ENCODE measurements at regions not wholly inside any gene's neighbourhood (a gene's known extent, or its start where the extent isn't known, plus 50 kb on each side); places are given as distances from the start of the nearest gene placed in this dataset.
"Not testable (repeated sequence)": the region's sequence is repeated elsewhere in the genome, so short reads cannot be mapped to it uniquely, and the experiment has no call there.

- no peak overlapping the region for H3K4me3 ChIP-seq (ENCODE audit: insufficient read depth, low read depth, low read length)
- Mint-ChIP-seq H3K27me3 (ENCODE audit: low read depth, unreplicated experiment) (no peaks in the 10 kb centered on the region), H3K9me3 (ENCODE audit: unreplicated experiment) (peaks cover 2% of the 10 kb centered on the region), H3K4me1 (ENCODE audit: low read depth, unreplicated experiment) (peaks cover 14% of the 10 kb centered on the region), H3K27ac (ENCODE audit: unreplicated experiment) (peak overlapping the region; percentile 73), H3K36me3 (ENCODE audit: low read depth, unreplicated experiment) (no peaks in the 10 kb centered on the region), H3K4me3 (ENCODE audit: unreplicated experiment) (no peak overlapping the region)
- TF ChIP-seq EZH2 (IDR thresholded peaks at IDR 0.05; ENCODE audit: insufficient read depth, low read length) = no peak
- no peak for TF ChIP-seq CTCF (IDR thresholded peaks at IDR 0.05; ENCODE audit: insufficient read depth, low read depth, low read length)
- H3K36me3 ChIP-seq (ENCODE audit: insufficient read depth, low read length) = no peaks in the 10 kb centered on the region
- H3K4me2 ChIP-seq (ENCODE audit: low read length) = no peak overlapping the region
- no peak for FAIRE-seq
- no peak overlapping the region for H3K9ac ChIP-seq (ENCODE audit: low read length)
- no peaks in the 10 kb centered on the region for H3K9me3 ChIP-seq (ENCODE audit: insufficient read depth, low read depth, low read length)
- H3K27ac ChIP-seq (ENCODE audit: low read depth, low read length) = no peak overlapping the region
- no peaks in the 10 kb centered on the region for H4K20me1 ChIP-seq (ENCODE audit: insufficient read depth, low read length)
- H3K79me2 ChIP-seq (ENCODE audit: insufficient read depth, low read length) = no peaks in the 10 kb centered on the region
- peak; percentile 27 for DNase-seq (ENCODE audit: low read depth)
- H3K4me1 ChIP-seq (ENCODE audit: insufficient read depth, low read length) = no peaks in the 10 kb centered on the region
- no peaks in the 10 kb centered on the region for H3K27me3 ChIP-seq (ENCODE audit: insufficient read depth, low read length)
- no peak overlapping the region for H2AFZ ChIP-seq (ENCODE audit: low read depth, low read length)
These were observed 1470.3 kb upstream of the ACVR2A start for GRCh38 chr2:146374505-146374904.

DNA sequence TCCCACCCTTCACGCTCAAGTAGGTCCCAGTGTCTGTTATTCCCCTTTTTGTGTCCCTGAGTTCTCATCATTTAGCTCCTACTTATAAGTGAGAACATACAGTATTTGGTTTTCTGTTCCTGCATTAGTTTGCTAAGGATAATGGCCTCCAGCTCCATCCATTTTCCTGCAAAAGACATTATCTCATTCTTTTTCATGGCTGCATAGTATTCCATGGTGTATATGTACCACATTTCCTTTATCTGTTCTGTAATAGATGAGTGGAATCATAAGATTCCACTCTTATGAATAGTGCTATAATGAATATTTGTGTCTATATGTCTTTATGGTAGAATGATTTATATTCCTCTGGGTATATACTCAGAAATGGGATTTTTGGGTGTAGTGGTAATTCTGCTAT, 1473.5 kb upstream of the ACVR2A start:
- peak overlapping the region; percentile 74 for H3K27ac Mint-ChIP-seq (ENCODE audit: unreplicated experiment)

GRCh38 chr2:146370826-146371225, 1474.0 kb upstream of the ACVR2A start:
- Mint-ChIP-seq H3K9me3 (ENCODE audit: unreplicated experiment) (peaks cover 2% of the 10 kb centered on the region), H3K27me3 (ENCODE audit: low read depth, unreplicated experiment) (no peaks in the 10 kb centered on the region), H3K4me3 (ENCODE audit: unreplicated experiment) (peak overlapping the region; percentile 18), H3K27ac (ENCODE audit: unreplicated experiment) (peak overlapping the region; percentile 74), H3K36me3 (ENCODE audit: low read depth, unreplicated experiment) (no peaks in the 10 kb centered on the region), H3K4me1 (ENCODE audit: low read depth, unreplicated experiment) (peaks cover 14% of the 10 kb centered on the region)
- Histone ChIP-seq H2AFZ (ENCODE audit: low read depth, low read length) (no peak overlapping the region), H3K36me3 (ENCODE audit: insufficient read depth, low read length) (no peaks in the 10 kb centered on the region), H3K9ac (ENCODE audit: low read length) (no peak overlapping the region), H3K4me3 (ENCODE audit: insufficient read depth, low read depth, low read length) (no peak overlapping the region), H3K4me1 (ENCODE audit: insufficient read depth, low read length) (no peaks in the 10 kb centered on the region), H3K4me2 (ENCODE audit: low read length) (no peak overlapping the region), H3K79me2 (ENCODE audit: insufficient read depth, low read length) (no peaks in the 10 kb centered on the region), H4K20me1 (ENCODE audit: insufficient read depth, low read length) (no peaks in the 10 kb centered on the region), H3K27ac (ENCODE audit: low read depth, low read length) (no peak overlapping the region), H3K9me3 (ENCODE audit: insufficient read depth, low read depth, low read length) (no peaks in the 10 kb centered on the region), H3K27me3 (ENCODE audit: insufficient read depth, low read length) (no peaks in the 10 kb centered on the region)
- TF ChIP-seq EZH2 (IDR thresholded peaks at IDR 0.05; ENCODE audit: insufficient read depth, low read length) (no peak), CTCF (IDR thresholded peaks at IDR 0.05; ENCODE audit: insufficient read depth, low read depth, low read length) (no peak)
- FAIRE-seq (no peak), DNase-seq (ENCODE audit: low read depth) (peak; percentile 67)

More for the DNA sequence above, 1473.5 kb upstream of the ACVR2A start:
- not testable (repeated sequence) for H3K4me3 ChIP-seq (ENCODE audit: insufficient read depth, low read depth, low read length); H3K4me1 ChIP-seq (ENCODE audit: insufficient read depth, low read length); H3K4me3 Mint-ChIP-seq (ENCODE audit: unreplicated experiment); H3K79me2 ChIP-seq (ENCODE audit: insufficient read depth, low read length); H3K9me3 Mint-ChIP-seq (ENCODE audit: unreplicated experiment); H3K27me3 ChIP-seq (ENCODE audit: insufficient read depth, low read length); H3K27ac ChIP-seq (ENCODE audit: low read depth, low read length); H3K36me3 Mint-ChIP-seq (ENCODE audit: low read depth, unreplicated experiment); H3K4me2 ChIP-seq (ENCODE audit: low read length); DNase-seq (ENCODE audit: low read depth); H2AFZ ChIP-seq (ENCODE audit: low read depth, low read length); H4K20me1 ChIP-seq (ENCODE audit: insufficient read depth, low read length); H3K27me3 Mint-ChIP-seq (ENCODE audit: low read depth, unreplicated experiment); H3K9me3 ChIP-seq (ENCODE audit: insufficient read depth, low read depth, low read length); H3K36me3 ChIP-seq (ENCODE audit: insufficient read depth, low read length); FAIRE-seq; H3K9ac ChIP-seq (ENCODE audit: low read length)
- H3K4me1 Mint-ChIP-seq (ENCODE audit: low read depth, unreplicated experiment) = peaks cover 14% of the 10 kb centered on the region

Data from astrocyte (in vitro differentiated cells and primary cell).